ENCODE measurements at regions not wholly inside any gene's neighbourhood (a gene's known extent, or its start where the extent isn't known, plus 50 kb on each side); places are given as distances from the start of the nearest gene placed in this dataset.
A peak's percentile ranks its signal among the peaks of the same experiment; 100 is the strongest.
"Not testable (repeated sequence)": the region's sequence is repeated elsewhere in the genome, so short reads cannot be mapped to it uniquely, and the experiment has no call there.

GRCh38 chr21:6569152-6569551 is 3952.2 kb upstream of the TPTE start:
- H3K4me3 Mint-ChIP-seq = not testable (repeated sequence)
- ATAC-seq = peak; percentile 70

GRCh38 chr21:6569587-6570392 is 3951.6 kb upstream of the TPTE start:
- DNase-seq; H3K27ac Mint-ChIP-seq; H3K27me3 Mint-ChIP-seq (ENCODE audit: low read depth); CTCF ChIA-PET; POLR2A ChIA-PET; H3K36me3 Mint-ChIP-seq (ENCODE audit: low read depth); H3K4me1 Mint-ChIP-seq (ENCODE audit: low read depth); H3K9me3 Mint-ChIP-seq (ENCODE audit: insufficient read depth); H3K4me3 Mint-ChIP-seq: not testable (repeated sequence)
- peak; percentile 85 for ATAC-seq

More at GRCh38 chr21:6569152-6569551, 3952.2 kb upstream of the TPTE start:
- H3K4me1 Mint-ChIP-seq (ENCODE audit: low read depth); DNase-seq; H3K36me3 Mint-ChIP-seq (ENCODE audit: low read depth); CTCF ChIA-PET; H3K27ac Mint-ChIP-seq; H3K27me3 Mint-ChIP-seq (ENCODE audit: low read depth); POLR2A ChIA-PET; H3K9me3 Mint-ChIP-seq (ENCODE audit: insufficient read depth): not testable (repeated sequence)

GRCh38 chr21:6570700-6571368 is 3950.5 kb upstream of the TPTE start:
- H3K27ac Mint-ChIP-seq; ATAC-seq; H3K4me1 Mint-ChIP-seq (ENCODE audit: low read depth); H3K4me3 Mint-ChIP-seq; H3K36me3 Mint-ChIP-seq (ENCODE audit: low read depth); H3K9me3 Mint-ChIP-seq (ENCODE audit: insufficient read depth); POLR2A ChIA-PET; CTCF ChIA-PET; DNase-seq; H3K27me3 Mint-ChIP-seq (ENCODE audit: low read depth): not testable (repeated sequence)

- H3K36me3 Mint-ChIP-seq (ENCODE audit: low read depth); ATAC-seq; POLR2A ChIA-PET; DNase-seq; H3K27ac Mint-ChIP-seq; H3K4me1 Mint-ChIP-seq (ENCODE audit: low read depth); CTCF ChIA-PET; H3K27me3 Mint-ChIP-seq (ENCODE audit: low read depth); H3K9me3 Mint-ChIP-seq (ENCODE audit: insufficient read depth); H3K4me3 Mint-ChIP-seq: not testable (repeated sequence)
Measured at GRCh38 chr21:6573576-6573975, 3947.8 kb upstream of the TPTE start.

DNA sequence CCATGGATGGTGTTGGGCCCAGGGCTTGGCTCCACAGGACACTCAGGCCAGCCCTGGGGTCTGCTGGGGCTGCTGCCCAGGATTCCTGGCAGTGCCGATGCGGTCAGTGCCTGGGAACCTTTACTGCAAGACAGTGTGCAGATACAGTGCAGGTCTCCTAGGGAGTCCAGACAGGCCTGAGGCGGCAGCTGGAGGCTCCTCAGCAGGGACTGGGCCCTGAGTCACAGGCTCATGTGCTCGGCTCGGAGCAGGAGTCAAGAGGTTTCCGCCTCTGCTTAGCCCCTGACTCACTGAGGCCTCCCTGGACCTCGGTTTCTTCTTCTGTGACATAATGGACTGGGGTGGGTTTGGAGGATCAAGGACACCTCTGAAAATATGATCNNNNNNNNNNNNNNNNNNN is 3941.6 kb upstream of the TPTE start:
- not testable (repeated sequence) for DNase-seq

More for the DNA sequence above, 3941.6 kb upstream of the TPTE start:
- H3K9me3 Mint-ChIP-seq (ENCODE audit: insufficient read depth); CTCF ChIA-PET; POLR2A ChIA-PET; H3K27me3 Mint-ChIP-seq (ENCODE audit: low read depth); ATAC-seq; H3K36me3 Mint-ChIP-seq (ENCODE audit: low read depth); H3K4me1 Mint-ChIP-seq (ENCODE audit: low read depth); H3K27ac Mint-ChIP-seq; H3K4me3 Mint-ChIP-seq: not testable (repeated sequence)
